ENCODE measurements at regions not wholly inside any gene's neighbourhood (a gene's known extent, or its start where the extent isn't known, plus 50 kb on each side); places are given as distances from the start of the nearest gene placed in this dataset.

DNA sequence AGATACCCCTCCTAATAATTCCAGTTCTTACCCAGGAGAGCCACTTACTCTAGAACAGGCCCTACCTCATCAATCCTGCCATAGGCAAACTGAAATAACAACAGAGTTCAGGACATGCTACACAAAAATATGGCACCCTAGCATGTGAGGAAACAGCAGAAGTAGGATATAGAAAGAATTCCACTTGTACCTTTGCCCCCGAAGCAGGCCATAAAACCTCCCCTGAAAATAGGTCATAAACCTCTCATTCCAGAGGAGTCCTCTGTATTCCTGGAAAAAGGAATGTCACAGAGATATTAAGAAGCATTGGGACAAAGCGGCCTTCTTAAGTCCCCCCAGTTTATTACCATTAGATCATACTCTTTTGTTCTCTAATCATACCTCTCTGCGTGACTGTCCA, 504.3 kb upstream of the MARCKS start:
- 77 to 95% (median 88%) methylated on average over 3 of the region's 3 CpGs for WGBS, 3 donors
- TF ChIP-seq, protein P1, sequence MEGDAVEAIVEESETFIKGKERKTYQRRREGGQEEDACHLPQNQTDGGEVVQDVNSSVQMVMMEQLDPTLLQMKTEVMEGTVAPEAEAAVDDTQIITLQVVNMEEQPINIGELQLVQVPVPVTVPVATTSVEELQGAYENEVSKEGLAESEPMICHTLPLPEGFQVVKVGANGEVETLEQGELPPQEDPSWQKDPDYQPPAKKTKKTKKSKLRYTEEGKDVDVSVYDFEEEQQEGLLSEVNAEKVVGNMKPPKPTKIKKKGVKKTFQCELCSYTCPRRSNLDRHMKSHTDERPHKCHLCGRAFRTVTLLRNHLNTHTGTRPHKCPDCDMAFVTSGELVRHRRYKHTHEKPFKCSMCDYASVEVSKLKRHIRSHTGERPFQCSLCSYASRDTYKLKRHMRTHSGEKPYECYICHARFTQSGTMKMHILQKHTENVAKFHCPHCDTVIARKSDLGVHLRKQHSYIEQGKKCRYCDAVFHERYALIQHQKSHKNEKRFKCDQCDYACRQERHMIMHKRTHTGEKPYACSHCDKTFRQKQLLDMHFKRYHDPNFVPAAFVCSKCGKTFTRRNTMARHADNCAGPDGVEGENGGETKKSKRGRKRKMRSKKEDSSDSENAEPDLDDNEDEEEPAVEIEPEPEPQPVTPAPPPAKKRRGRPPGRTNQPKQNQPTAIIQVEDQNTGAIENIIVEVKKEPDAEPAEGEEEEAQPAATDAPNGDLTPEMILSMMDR (IDR thresholded peaks at IDR 0.05), result no peak
- TF ChIP-seq EP300 (IDR thresholded peaks at IDR 0.05), result no peak
- no peak for TF ChIP-seq POLR2A (IDR thresholded peaks at IDR 0.05)
- intact Hi-C loops (cut with DNase I), result no loop called here
- no peak overlapping the region for H3K27ac ChIP-seq
- H3K4me3 ChIP-seq, result no peak overlapping the region
- no peak for DNase-seq
- no peaks in the 10 kb centered on the region for H3K36me3 ChIP-seq
- no peaks in the 10 kb centered on the region for H3K9me3 ChIP-seq
- H3K27me3 ChIP-seq, result no peaks in the 10 kb centered on the region
- H3K4me1 ChIP-seq (ENCODE audit: insufficient read depth), result peaks cover 2% of the 10 kb centered on the region

- peaks cover 2% of the 10 kb centered on the region for H3K4me1 ChIP-seq (ENCODE audit: insufficient read depth)
- no peaks in the 10 kb centered on the region for H3K9me3 ChIP-seq
- H3K36me3 ChIP-seq, result no peaks in the 10 kb centered on the region
- TF ChIP-seq EP300 (IDR thresholded peaks at IDR 0.05), result no peak
- TF ChIP-seq, protein P1 (IDR thresholded peaks at IDR 0.05), result no peak
- no peak for TF ChIP-seq POLR2A (IDR thresholded peaks at IDR 0.05)
- DNase-seq, result no peak
- H3K4me3 ChIP-seq, result no peak overlapping the region
- no peaks in the 10 kb centered on the region for H3K27me3 ChIP-seq
- intact Hi-C loops (cut with DNase I), result no loop called here
- 82 to 94% (median 87%) methylated on average over 2 of the region's 2 CpGs for WGBS, 3 donors
- no peak overlapping the region for H3K27ac ChIP-seq
Observed at GRCh38 chr6:113353392-113353791, 503.8 kb upstream of the MARCKS start.

- no peak overlapping the region for H3K4me3 ChIP-seq
- intact Hi-C loops (cut with DNase I), result no loop called here
Observed at GRCh38 chr6:113354204-113354895, 502.8 kb upstream of the MARCKS start.

GRCh38 chr6:113356139-113356538, 501.0 kb upstream of the MARCKS start:
- WGBS, 3 donors, result 85 to 93% (median 92%) methylated on average over 1 of the region's 1 CpG
- no peak for DNase-seq
- H3K36me3 ChIP-seq, result no peaks in the 10 kb centered on the region
- H3K4me3 ChIP-seq, result no peak overlapping the region
- intact Hi-C loops (cut with DNase I), result no loop called here
- H3K4me1 ChIP-seq (ENCODE audit: insufficient read depth), result no peaks in the 10 kb centered on the region
- H3K9me3 ChIP-seq, result no peaks in the 10 kb centered on the region
- no peak overlapping the region for H3K27ac ChIP-seq
- no peaks in the 10 kb centered on the region for H3K27me3 ChIP-seq
- TF ChIP-seq EP300 (IDR thresholded peaks at IDR 0.05) (no peak), POLR2A (IDR thresholded peaks at IDR 0.05) (no peak)
- TF ChIP-seq, protein P1 (IDR thresholded peaks at IDR 0.05), result no peak

More at GRCh38 chr6:113354204-113354895, 502.8 kb upstream of the MARCKS start:
- Histone ChIP-seq H3K36me3 (no peaks in the 10 kb centered on the region), H3K9me3 (no peaks in the 10 kb centered on the region), H3K27me3 (no peaks in the 10 kb centered on the region), H3K27ac (no peak overlapping the region), H3K4me1 (ENCODE audit: insufficient read depth) (peaks cover 2% of the 10 kb centered on the region)
- 81 to 87% (median 82%) methylated on average over 6 of the region's 6 CpGs for WGBS, 3 donors
- DNase-seq, result no peak
- no peak for TF ChIP-seq EP300 (IDR thresholded peaks at IDR 0.05)
- TF ChIP-seq, protein P1 (IDR thresholded peaks at IDR 0.05), result no peak
- TF ChIP-seq POLR2A (IDR thresholded peaks at IDR 0.05), result no peak

Measured in ovary (tissue), 7 donors.